Pancreas (tissue), 10 donors: ENCODE measurements at regions not wholly inside any gene's neighbourhood (a gene's known extent, or its start where the extent isn't known, plus 50 kb on each side); places are given as distances from the start of the nearest gene placed in this dataset.

Source experiments
- ATAC-seq, 4 donors: fragments of 200-7000 bp; cut with Tn5 transposase; one replicate each; pipeline versions ENCODE4 v1.8.0 to v1.9.1; 2020; ENCODE audit warnings: mild to moderate bottlenecking in 4 of 4, moderate library complexity in 4 of 4
- DNase-seq, 6 donors: peaks; one replicate each; pipeline ENCODE4 v3.0.0-alpha.2; 2020
- FAIRE-seq: peaks from 2 replicates; lab custom pipeline; 2012; peaks lifted over from hg19 to GRCh38; lab: Jason Lieb, UNC
- H3K27ac ChIP-seq, 4 donors: fragments of 200-600 bp; sonication (generic); 1 replicate in 3 of 4; 2 replicates in 1 of 4; pipeline versions ENCODE4 v1.5.0 to v1.8.0; 2020
- H3K27me3 ChIP-seq, 4 donors: fragments of 200-600 bp; one replicate each; pipeline ENCODE4 v1.8.0; 2021
- H3K36me3 ChIP-seq, 3 donors: fragments of 200-600 bp; sonication (generic) in 1 of 3; one replicate each; pipeline versions ENCODE4 v1.5.0 to v1.8.0; 2020 to 2021
- H3K4me1 ChIP-seq, 3 donors: fragments of 200-600 bp; one replicate each; pipeline ENCODE4 v1.8.0; 2021
- H3K4me3 ChIP-seq, 4 donors: fragments of 200-600 bp; sonication (generic) in 2 of 4; one replicate each; pipeline versions ENCODE4 v1.5.0 to v1.8.0; 2020 to 2021
- H3K9me3 ChIP-seq, 4 donors: fragments of 200-600 bp; one replicate each; pipeline ENCODE4 v1.8.0; 2021
- CTCF ChIP-seq, 4 donors: fragments of 200-600 bp; sonication (generic) in 3 of 4; IDR thresholded peaks; one replicate each; pipeline versions ENCODE4 v1.5.0 to v1.8.0; 2021; ENCODE audit warnings: antibody characterized with exemption in 4 of 4
- WGBS, 2 donors: extraction: QIAGEN DNeasy Blood & Tissue Kit; methylation state at CpG; one replicate each; pipeline ENCODE4 v1.1.7; 2013; 5-methylcytosine and 5-hydroxymethylcytosine counted together
- intact Hi-C, 3 donors: fragments of 100-400 bp; cut with DNase I; formaldehyde crosslinking; loops; one replicate each; pipeline versions ENCODE4 v1.11.1 to v1.14.2; 2022
- donor health status: healthy with polysubstance abuse.
- donor health status: DM: no; HTN: no; CAD: no; lungs with moderate emphysema.
- donor health status: DM: no; HTN: no; CAD: no.
- donor health status: control.
- donor health status: control.
- donor health status: Bipolar disorder and iron deficiency.
- donor health status: DM: yes; HTN: yes; CAD: no.
- donor health status: DM: no; HTN: no; CAD: no.
- donor health status: DM: no; HTN: no; CAD: no.
- donor health status: DM: yes; HTN: yes; CAD: no.

GRCh38 chr7:52863652-52864051, 171.8 kb upstream of the POM121L12 start:
- DNase-seq (no peak), ATAC-seq (no peak), FAIRE-seq (no peak)
- 16 to 17% methylated on average over 2 of the region's 2 CpGs for WGBS, 2 donors
- no peaks in the 10 kb centered on the region for H3K27me3 ChIP-seq
- TF ChIP-seq CTCF (IDR thresholded peaks at IDR 0.05), result no peak
- H3K9me3 ChIP-seq, result no peaks in the 10 kb centered on the region
- no peak overlapping the region for H3K27ac ChIP-seq
- no peak overlapping the region for H3K4me3 ChIP-seq
- intact Hi-C loops, result no loop called here
- no peaks in the 10 kb centered on the region for H3K4me1 ChIP-seq
- no peaks in the 10 kb centered on the region for H3K36me3 ChIP-seq

GRCh38 chr7:52862321-52862720, 173.1 kb upstream of the POM121L12 start:
- Histone ChIP-seq H3K27me3 (no peaks in the 10 kb centered on the region), H3K27ac (no peak overlapping the region), H3K4me1 (no peaks in the 10 kb centered on the region), H3K9me3 (no peaks in the 10 kb centered on the region), H3K36me3 (no peaks in the 10 kb centered on the region), H3K4me3 (no peak overlapping the region)
- no peak for TF ChIP-seq CTCF (IDR thresholded peaks at IDR 0.05)
- FAIRE-seq (no peak), DNase-seq (no peak), ATAC-seq (no peak)
- WGBS, 2 donors, result 82 to 85% methylated on average over 3 of the region's 3 CpGs
- intact Hi-C loops, result no loop called here

GRCh38 chr7:52857367-52857766, 178.1 kb upstream of the POM121L12 start:
- intact Hi-C loops, result no loop called here
- ATAC-seq, result no peak
- Histone ChIP-seq H3K27me3 (no peaks in the 10 kb centered on the region), H3K9me3 (no peaks in the 10 kb centered on the region), H3K4me1 (no peaks in the 10 kb centered on the region), H3K4me3 (no peak overlapping the region), H3K27ac (no peak overlapping the region), H3K36me3 (no peaks in the 10 kb centered on the region)
- DNase-seq, result no peak
- 0% methylated on average over 1 of the region's 1 CpG for WGBS, 2 donors
- FAIRE-seq, result no peak
- no peak for TF ChIP-seq CTCF (IDR thresholded peaks at IDR 0.05)

GRCh38 chr7:52854681-52855080, 180.8 kb upstream of the POM121L12 start:
- DNase-seq, result no peak
- intact Hi-C loops, result no loop called here
- no peak overlapping the region for H3K4me3 ChIP-seq
- ATAC-seq, result no peak
- FAIRE-seq, result no peak
- no peaks in the 10 kb centered on the region for H3K27me3 ChIP-seq
- H3K4me1 ChIP-seq, result no peaks in the 10 kb centered on the region
- no peak overlapping the region for H3K27ac ChIP-seq
- H3K36me3 ChIP-seq, result no peaks in the 10 kb centered on the region
- no peaks in the 10 kb centered on the region for H3K9me3 ChIP-seq
- no peak for TF ChIP-seq CTCF (IDR thresholded peaks at IDR 0.05)
- 55 to 72% methylated on average over 1 of the region's 1 CpG for WGBS, 2 donors

- FAIRE-seq (no peak), DNase-seq (no peak), ATAC-seq (no peak)
- Histone ChIP-seq H3K36me3 (no peaks in the 10 kb centered on the region), H3K27ac (no peak overlapping the region), H3K9me3 (no peaks in the 10 kb centered on the region), H3K4me3 (no peak overlapping the region), H3K27me3 (no peaks in the 10 kb centered on the region), H3K4me1 (no peaks in the 10 kb centered on the region)
- WGBS, 2 donors, result 39 to 52% methylated on average over 2 of the region's 2 CpGs
- intact Hi-C loops, result no loop called here
- no peak for TF ChIP-seq CTCF (IDR thresholded peaks at IDR 0.05)
Observed at GRCh38 chr7:52851547-52851946, 183.9 kb upstream of the POM121L12 start.
